ENCODE measurements at regions not wholly inside any gene's neighbourhood (a gene's known extent, or its start where the extent isn't known, plus 50 kb on each side); places are given as distances from the start of the nearest gene placed in this dataset.
A peak's percentile ranks its signal among the peaks of the same experiment; 100 is the strongest.

GRCh38 chr5:142259758-142260157, 65.1 kb downstream of the SPRY4 start:
- Histone ChIP-seq H3K36me3 (ENCODE audit: control insufficient read depth, insufficient read depth, low read length) (no peaks in the 10 kb centered on the region), H3K9me3 (ENCODE audit: control insufficient read depth, insufficient read depth, low read length) (peaks cover 2% of the 10 kb centered on the region), H3K27me3 (ENCODE audit: control insufficient read depth, insufficient read depth, low read length) (no peaks in the 10 kb centered on the region), H3K4me3 (ENCODE audit: low read depth, low read length) (no peak overlapping the region), H3K27ac (ENCODE audit: low read depth, low read length) (no peak overlapping the region), H3K4me1 (ENCODE audit: control insufficient read depth, insufficient read depth, low read length) (no peaks in the 10 kb centered on the region)
- WGBS (ENCODE audit: insufficient coverage) = 90% methylated on average over 3 of the region's 3 CpGs
- no peak for DNase-seq (ENCODE audit: low read depth in 4 of 6, low spot score in 6 of 6)

- 89% methylated on average over 1 of the region's 1 CpG for WGBS (ENCODE audit: insufficient coverage)
- Histone ChIP-seq H3K27me3 (ENCODE audit: control insufficient read depth, insufficient read depth, low read length) (no peaks in the 10 kb centered on the region), H3K4me3 (ENCODE audit: low read depth, low read length) (no peak overlapping the region), H3K4me1 (ENCODE audit: control insufficient read depth, insufficient read depth, low read length) (no peaks in the 10 kb centered on the region), H3K9me3 (ENCODE audit: control insufficient read depth, insufficient read depth, low read length) (peaks cover 2% of the 10 kb centered on the region), H3K27ac (ENCODE audit: low read depth, low read length) (no peak overlapping the region), H3K36me3 (ENCODE audit: control insufficient read depth, insufficient read depth, low read length) (no peaks in the 10 kb centered on the region)
- DNase-seq (ENCODE audit: low read depth in 4 of 6, low spot score in 6 of 6) = no peak
Observed at GRCh38 chr5:142255831-142256230, 69.0 kb downstream of the SPRY4 start.

GRCh38 chr5:142254431-142254830, 70.4 kb downstream of the SPRY4 start:
- 92% methylated on average over 1 of the region's 3 CpGs for WGBS (ENCODE audit: insufficient coverage)
- no peak overlapping the region for H3K4me3 ChIP-seq (ENCODE audit: low read depth, low read length)
- no peaks in the 10 kb centered on the region for H3K27me3 ChIP-seq (ENCODE audit: control insufficient read depth, insufficient read depth, low read length)
- no peaks in the 10 kb centered on the region for H3K4me1 ChIP-seq (ENCODE audit: control insufficient read depth, insufficient read depth, low read length)
- DNase-seq (ENCODE audit: low read depth in 4 of 6, low spot score in 6 of 6) = peak in 2 of 6 donors; percentile 46 to 84
- H3K9me3 ChIP-seq (ENCODE audit: control insufficient read depth, insufficient read depth, low read length) = peaks cover 2% of the 10 kb centered on the region
- H3K36me3 ChIP-seq (ENCODE audit: control insufficient read depth, insufficient read depth, low read length) = no peaks in the 10 kb centered on the region
- H3K27ac ChIP-seq (ENCODE audit: low read depth, low read length) = no peak overlapping the region

- Histone ChIP-seq H3K9me3 (ENCODE audit: control insufficient read depth, insufficient read depth, low read length) (peaks cover 2% of the 10 kb centered on the region), H3K4me1 (ENCODE audit: control insufficient read depth, insufficient read depth, low read length) (no peaks in the 10 kb centered on the region), H3K36me3 (ENCODE audit: control insufficient read depth, insufficient read depth, low read length) (no peaks in the 10 kb centered on the region), H3K27me3 (ENCODE audit: control insufficient read depth, insufficient read depth, low read length) (no peaks in the 10 kb centered on the region), H3K4me3 (ENCODE audit: low read depth, low read length) (no peak overlapping the region), H3K27ac (ENCODE audit: low read depth, low read length) (no peak overlapping the region)
- no peak for DNase-seq (ENCODE audit: low read depth in 4 of 6, low spot score in 6 of 6)
- WGBS (ENCODE audit: insufficient coverage) = 93% methylated on average over 7 of the region's 10 CpGs
Observed at GRCh38 chr5:142253938-142254337, 70.9 kb downstream of the SPRY4 start.

- no peak overlapping the region for H3K27ac ChIP-seq (ENCODE audit: low read depth, low read length)
- no peaks in the 10 kb centered on the region for H3K36me3 ChIP-seq (ENCODE audit: control insufficient read depth, insufficient read depth, low read length)
- no peak overlapping the region for H3K4me3 ChIP-seq (ENCODE audit: low read depth, low read length)
- H3K27me3 ChIP-seq (ENCODE audit: control insufficient read depth, insufficient read depth, low read length) = no peaks in the 10 kb centered on the region
- H3K4me1 ChIP-seq (ENCODE audit: control insufficient read depth, insufficient read depth, low read length) = peaks cover 6% of the 10 kb centered on the region
- no peaks in the 10 kb centered on the region for H3K9me3 ChIP-seq (ENCODE audit: control insufficient read depth, insufficient read depth, low read length)
- no peak for DNase-seq (ENCODE audit: low read depth in 4 of 6, low spot score in 6 of 6)
Observed at GRCh38 chr5:142250119-142250518, 74.7 kb downstream of the SPRY4 start.

GRCh38 chr5:142248853-142249462, 75.9 kb downstream of the SPRY4 start:
- no peak for DNase-seq (ENCODE audit: low read depth in 4 of 6, low spot score in 6 of 6)
- WGBS (ENCODE audit: insufficient coverage) = 73% methylated on average over 13 of the region's 14 CpGs
- H3K27ac ChIP-seq (ENCODE audit: low read depth, low read length) = no peak overlapping the region

GRCh38 chr5:142246258-142246657, 78.6 kb downstream of the SPRY4 start:
- WGBS (ENCODE audit: insufficient coverage) = 80% methylated on average over 6 of the region's 9 CpGs
- Histone ChIP-seq H3K36me3 (ENCODE audit: control insufficient read depth, insufficient read depth, low read length) (no peaks in the 10 kb centered on the region), H3K27me3 (ENCODE audit: control insufficient read depth, insufficient read depth, low read length) (no peaks in the 10 kb centered on the region), H3K9me3 (ENCODE audit: control insufficient read depth, insufficient read depth, low read length) (no peaks in the 10 kb centered on the region), H3K4me3 (ENCODE audit: low read depth, low read length) (no peak overlapping the region), H3K27ac (ENCODE audit: low read depth, low read length) (peak overlapping the region; percentile 34), H3K4me1 (ENCODE audit: control insufficient read depth, insufficient read depth, low read length) (peaks cover 6% of the 10 kb centered on the region)
- DNase-seq (ENCODE audit: low read depth in 4 of 6, low spot score in 6 of 6) = no peak

More at GRCh38 chr5:142248853-142249462, 75.9 kb downstream of the SPRY4 start:
- Histone ChIP-seq H3K9me3 (ENCODE audit: control insufficient read depth, insufficient read depth, low read length) (no peaks in the 10 kb centered on the region), H3K4me3 (ENCODE audit: low read depth, low read length) (no peak overlapping the region), H3K36me3 (ENCODE audit: control insufficient read depth, insufficient read depth, low read length) (no peaks in the 10 kb centered on the region), H3K4me1 (ENCODE audit: control insufficient read depth, insufficient read depth, low read length) (peaks cover 6% of the 10 kb centered on the region), H3K27me3 (ENCODE audit: control insufficient read depth, insufficient read depth, low read length) (no peaks in the 10 kb centered on the region)

GRCh38 chr5:142245786-142246185, 79.0 kb downstream of the SPRY4 start:
- no peak for DNase-seq (ENCODE audit: low read depth in 4 of 6, low spot score in 6 of 6)
- 100% methylated on average over 2 of the region's 5 CpGs for WGBS (ENCODE audit: insufficient coverage)

GRCh38 chr5:142244440-142244839, 80.4 kb downstream of the SPRY4 start:
- Histone ChIP-seq H3K4me1 (ENCODE audit: control insufficient read depth, insufficient read depth, low read length) (peaks cover 6% of the 10 kb centered on the region), H3K27ac (ENCODE audit: low read depth, low read length) (no peak overlapping the region), H3K4me3 (ENCODE audit: low read depth, low read length) (no peak overlapping the region), H3K9me3 (ENCODE audit: control insufficient read depth, insufficient read depth, low read length) (no peaks in the 10 kb centered on the region), H3K36me3 (ENCODE audit: control insufficient read depth, insufficient read depth, low read length) (no peaks in the 10 kb centered on the region), H3K27me3 (ENCODE audit: control insufficient read depth, insufficient read depth, low read length) (no peaks in the 10 kb centered on the region)
- DNase-seq (ENCODE audit: low read depth in 4 of 6, low spot score in 6 of 6) = no peak
- WGBS (ENCODE audit: insufficient coverage) = 100% methylated on average over 1 of the region's 1 CpG

More at GRCh38 chr5:142245786-142246185, 79.0 kb downstream of the SPRY4 start:
- H3K4me3 ChIP-seq (ENCODE audit: low read depth, low read length) = no peak overlapping the region
- H3K27ac ChIP-seq (ENCODE audit: low read depth, low read length) = peak overlapping the region; percentile 34
- H3K27me3 ChIP-seq (ENCODE audit: control insufficient read depth, insufficient read depth, low read length) = no peaks in the 10 kb centered on the region
- H3K9me3 ChIP-seq (ENCODE audit: control insufficient read depth, insufficient read depth, low read length) = no peaks in the 10 kb centered on the region
- H3K4me1 ChIP-seq (ENCODE audit: control insufficient read depth, insufficient read depth, low read length) = peaks cover 6% of the 10 kb centered on the region
- H3K36me3 ChIP-seq (ENCODE audit: control insufficient read depth, insufficient read depth, low read length) = no peaks in the 10 kb centered on the region

- WGBS (ENCODE audit: insufficient coverage) = 90% methylated on average over 3 of the region's 3 CpGs
- H3K4me1 ChIP-seq (ENCODE audit: control insufficient read depth, insufficient read depth, low read length) = peaks cover 6% of the 10 kb centered on the region
- no peak overlapping the region for H3K27ac ChIP-seq (ENCODE audit: low read depth, low read length)
- H3K27me3 ChIP-seq (ENCODE audit: control insufficient read depth, insufficient read depth, low read length) = no peaks in the 10 kb centered on the region
- no peak overlapping the region for H3K4me3 ChIP-seq (ENCODE audit: low read depth, low read length)
- H3K9me3 ChIP-seq (ENCODE audit: control insufficient read depth, insufficient read depth, low read length) = no peaks in the 10 kb centered on the region
- no peaks in the 10 kb centered on the region for H3K36me3 ChIP-seq (ENCODE audit: control insufficient read depth, insufficient read depth, low read length)
- DNase-seq (ENCODE audit: low read depth in 4 of 6, low spot score in 6 of 6) = no peak
Observed at GRCh38 chr5:142242272-142242671, 82.5 kb downstream of the SPRY4 start.

Data from spinal cord (tissue), 9 donors.